ENCODE measurements at regions not wholly inside any gene's neighbourhood (a gene's known extent, or its start where the extent isn't known, plus 50 kb on each side); places are given as distances from the start of the nearest gene placed in this dataset.
A peak's percentile ranks its signal among the peaks of the same experiment; 100 is the strongest.

DNA sequence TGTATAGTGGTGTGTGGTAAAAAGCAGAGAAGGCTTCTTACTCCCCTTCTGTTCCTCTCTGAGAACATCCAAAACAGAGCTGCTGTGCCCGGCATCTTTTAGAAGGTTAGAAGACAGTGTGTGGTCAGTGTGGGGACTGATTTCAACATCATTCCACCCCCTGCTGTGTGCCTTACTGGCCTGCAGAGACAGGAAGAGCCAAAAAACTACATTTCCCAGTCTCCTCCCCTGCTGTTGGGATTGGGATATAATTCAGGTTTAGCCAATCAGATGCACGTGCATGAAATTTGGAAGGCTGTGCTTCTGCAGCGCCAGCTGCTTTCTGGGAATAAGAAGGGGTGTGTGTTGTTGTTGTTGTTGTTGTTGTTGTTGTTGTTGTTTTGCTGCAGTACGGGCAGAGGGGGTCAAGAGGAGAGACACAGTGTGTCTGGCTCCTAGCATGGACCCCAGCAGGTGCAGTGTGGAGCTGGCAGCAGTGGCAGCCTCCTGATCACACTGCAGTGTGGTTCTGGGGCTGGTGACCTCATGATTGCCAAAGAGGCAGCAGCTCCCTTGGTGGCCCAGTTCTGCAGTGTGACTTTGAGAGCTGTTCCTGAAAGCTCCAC, 74.7 kb downstream of the MRPL14 start:
- TF ChIP-seq, protein P1, sequence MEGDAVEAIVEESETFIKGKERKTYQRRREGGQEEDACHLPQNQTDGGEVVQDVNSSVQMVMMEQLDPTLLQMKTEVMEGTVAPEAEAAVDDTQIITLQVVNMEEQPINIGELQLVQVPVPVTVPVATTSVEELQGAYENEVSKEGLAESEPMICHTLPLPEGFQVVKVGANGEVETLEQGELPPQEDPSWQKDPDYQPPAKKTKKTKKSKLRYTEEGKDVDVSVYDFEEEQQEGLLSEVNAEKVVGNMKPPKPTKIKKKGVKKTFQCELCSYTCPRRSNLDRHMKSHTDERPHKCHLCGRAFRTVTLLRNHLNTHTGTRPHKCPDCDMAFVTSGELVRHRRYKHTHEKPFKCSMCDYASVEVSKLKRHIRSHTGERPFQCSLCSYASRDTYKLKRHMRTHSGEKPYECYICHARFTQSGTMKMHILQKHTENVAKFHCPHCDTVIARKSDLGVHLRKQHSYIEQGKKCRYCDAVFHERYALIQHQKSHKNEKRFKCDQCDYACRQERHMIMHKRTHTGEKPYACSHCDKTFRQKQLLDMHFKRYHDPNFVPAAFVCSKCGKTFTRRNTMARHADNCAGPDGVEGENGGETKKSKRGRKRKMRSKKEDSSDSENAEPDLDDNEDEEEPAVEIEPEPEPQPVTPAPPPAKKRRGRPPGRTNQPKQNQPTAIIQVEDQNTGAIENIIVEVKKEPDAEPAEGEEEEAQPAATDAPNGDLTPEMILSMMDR (IDR thresholded peaks at IDR 0.05) = peak; percentile 8
- peak; percentile 33 for DNase-seq (ENCODE audit: low spot score)
- Mint-ChIP-seq H3K27ac (ENCODE audit: unreplicated experiment) (no peak overlapping the region), H3K9me3 (ENCODE audit: low read depth) (no peaks in the 10 kb centered on the region), H3K4me3 (ENCODE audit: unreplicated experiment) (no peak overlapping the region), H3K27me3 (ENCODE audit: low read depth) (no peaks in the 10 kb centered on the region), H3K4me1 (ENCODE audit: low read depth) (peaks cover 56% of the 10 kb centered on the region), H3K36me3 (ENCODE audit: low read depth) (no peaks in the 10 kb centered on the region)

GRCh38 chr6:44051515-44051914, 75.7 kb downstream of the MRPL14 start:
- TF ChIP-seq, protein P1 (IDR thresholded peaks at IDR 0.05) = no peak
- no peaks in the 10 kb centered on the region for H3K27me3 Mint-ChIP-seq (ENCODE audit: low read depth)
- DNase-seq (ENCODE audit: low spot score) = peak; percentile 87

GRCh38 chr6:44050872-44051505, 76.3 kb downstream of the MRPL14 start:
- TF ChIP-seq, protein P1 (IDR thresholded peaks at IDR 0.05) = no peak
- Mint-ChIP-seq H3K27ac (ENCODE audit: unreplicated experiment) (peak overlapping the region; percentile 77), H3K4me1 (ENCODE audit: low read depth) (peaks cover 52% of the 10 kb centered on the region), H3K36me3 (ENCODE audit: low read depth) (no peaks in the 10 kb centered on the region), H3K9me3 (ENCODE audit: low read depth) (no peaks in the 10 kb centered on the region), H3K4me3 (ENCODE audit: unreplicated experiment) (no peak overlapping the region), H3K27me3 (ENCODE audit: low read depth) (no peaks in the 10 kb centered on the region)
- peak; percentile 80 for DNase-seq (ENCODE audit: low spot score)

More at GRCh38 chr6:44051515-44051914, 75.7 kb downstream of the MRPL14 start:
- peak overlapping the region; percentile 77 for H3K27ac Mint-ChIP-seq (ENCODE audit: unreplicated experiment)
- no peaks in the 10 kb centered on the region for H3K36me3 Mint-ChIP-seq (ENCODE audit: low read depth)
- peaks cover 52% of the 10 kb centered on the region for H3K4me1 Mint-ChIP-seq (ENCODE audit: low read depth)
- H3K9me3 Mint-ChIP-seq (ENCODE audit: low read depth) = no peaks in the 10 kb centered on the region
- H3K4me3 Mint-ChIP-seq (ENCODE audit: unreplicated experiment) = no peak overlapping the region

DNA sequence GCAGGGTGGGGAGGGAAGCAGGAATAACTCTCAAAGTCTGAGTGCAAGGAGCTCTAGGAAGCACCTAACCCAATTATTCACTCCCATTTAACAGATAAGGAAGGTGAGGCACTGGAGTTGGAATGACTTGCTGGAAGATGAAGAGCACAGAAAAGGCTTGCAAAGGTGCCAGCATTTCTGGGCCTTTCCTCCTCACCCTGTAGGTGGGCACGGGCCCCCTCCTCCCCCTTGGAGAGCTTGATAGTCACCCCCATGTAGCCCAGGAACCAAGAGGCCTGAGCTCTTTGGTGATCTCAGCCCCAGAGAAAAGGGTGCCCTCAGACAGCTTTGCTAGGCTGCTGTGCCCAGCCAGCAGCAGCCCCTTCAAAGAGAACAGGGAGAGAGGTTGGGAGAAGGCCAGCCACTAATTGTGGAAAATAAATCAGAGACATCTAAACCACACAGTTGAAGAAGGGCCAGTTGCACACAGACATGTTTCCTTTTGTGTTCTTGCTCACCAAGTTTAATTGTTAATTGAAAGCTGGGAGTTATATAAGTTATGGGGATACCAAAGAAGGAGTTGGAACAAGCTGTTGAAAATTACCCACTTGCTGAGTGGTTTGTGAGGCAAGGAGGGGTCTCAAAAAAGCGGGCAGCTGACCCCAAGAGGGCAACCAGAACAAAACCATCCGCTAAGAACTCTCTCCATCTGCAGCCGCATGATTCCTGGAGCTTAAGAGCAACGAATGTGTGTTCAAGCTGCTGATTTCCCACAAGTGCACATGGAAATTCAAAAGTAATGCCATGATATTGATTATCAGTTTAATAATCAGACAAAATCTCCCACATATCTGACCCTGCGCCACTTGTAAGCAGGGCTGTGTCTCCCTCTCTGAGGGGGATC, 77.0 kb downstream of the MRPL14 start:
- Mint-ChIP-seq H3K36me3 (ENCODE audit: low read depth) (no peaks in the 10 kb centered on the region), H3K27me3 (ENCODE audit: low read depth) (no peaks in the 10 kb centered on the region), H3K4me3 (ENCODE audit: unreplicated experiment) (no peak overlapping the region), H3K9me3 (ENCODE audit: low read depth) (no peaks in the 10 kb centered on the region), H3K4me1 (ENCODE audit: low read depth) (peaks cover 50% of the 10 kb centered on the region), H3K27ac (ENCODE audit: unreplicated experiment) (peak overlapping the region; percentile 77)
- no peak for DNase-seq (ENCODE audit: low spot score)
- TF ChIP-seq, protein P1 (IDR thresholded peaks at IDR 0.05) = no peak

All from chondrocyte (in vitro differentiated cells).